Bronchial epithelial cell (primary cell): ENCODE measurements at regions not wholly inside any gene's neighbourhood (a gene's known extent, or its start where the extent isn't known, plus 50 kb on each side); places are given as distances from the start of the nearest gene placed in this dataset.

Source experiments
- DNase-seq: peaks from one replicate; pipeline ENCODE4 v3.0.0-alpha.2; 2010; ENCODE audit warnings: low read depth
- FAIRE-seq: peaks from 2 replicates; lab custom pipeline; 2011; peaks lifted over from hg19 to GRCh38; lab: Jason Lieb, UNC
- H3K27me3 ChIP-seq: 2 replicates; pipeline ENCODE4 v1.5.1; 2011; ENCODE audit warnings: low read length; ENCODE audit not compliant: control insufficient read depth, insufficient read depth
- H3K36me3 ChIP-seq: 2 replicates; pipeline ENCODE4 v1.5.1; 2011; ENCODE audit warnings: low read length; ENCODE audit not compliant: control insufficient read depth, insufficient read depth
- H3K4me3 ChIP-seq: 2 replicates; pipeline ENCODE4 v1.5.1; 2011; ENCODE audit warnings: mild to moderate bottlenecking, low read depth, low read length, control low read depth
- CTCF ChIP-seq: IDR thresholded peaks from 2 replicates; pipeline ENCODE4 v1.5.1; 2011; ENCODE audit warnings: mild to moderate bottlenecking, moderate library complexity, low read length, control low read depth, inconsistent platforms; ENCODE audit not compliant: insufficient read depth, severe bottlenecking

DNA sequence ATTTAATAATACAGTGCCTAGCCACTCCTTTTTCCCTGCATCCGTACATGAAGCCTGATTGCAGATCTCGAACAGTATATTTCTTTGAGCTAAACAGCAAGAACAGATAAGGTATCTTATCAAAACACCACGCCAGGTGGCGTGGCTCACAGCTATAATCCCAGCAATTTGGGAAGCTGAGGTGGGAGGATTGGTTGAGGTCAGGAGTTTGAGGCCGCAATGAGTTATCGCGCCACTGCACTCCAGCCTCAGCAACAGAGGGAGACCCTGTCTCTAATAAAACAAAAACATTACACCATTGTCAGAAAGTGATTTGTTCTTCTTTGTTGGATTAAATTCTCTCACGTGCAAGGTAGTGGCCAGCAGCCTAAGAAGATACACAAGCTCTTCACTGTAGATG lies 291.2 kb upstream of the DMRT1 start:
- TF ChIP-seq CTCF: no peak
- Histone ChIP-seq H3K36me3 (peaks cover 2% of the 10 kb centered on the region), H3K4me3 (no peak overlapping the region), H3K27me3 (no peaks in the 10 kb centered on the region)
- DNase-seq: no peak
- FAIRE-seq: no peak

GRCh38 chr9:551986-552929 lies 289.2 kb upstream of the DMRT1 start:
- TF ChIP-seq CTCF: no peak
- FAIRE-seq (no peak), DNase-seq (peak; percentile 82)
- H3K4me3 ChIP-seq: no peak overlapping the region
- no peaks in the 10 kb centered on the region for H3K27me3 ChIP-seq
- H3K36me3 ChIP-seq: peaks cover 2% of the 10 kb centered on the region

- Histone ChIP-seq H3K36me3 (no peaks in the 10 kb centered on the region), H3K27me3 (no peaks in the 10 kb centered on the region), H3K4me3 (no peak overlapping the region)
- FAIRE-seq: no peak
- peak; percentile 88 for DNase-seq
- TF ChIP-seq CTCF: no peak
These were observed 286.0 kb upstream of the DMRT1 start for GRCh38 chr9:555493-555892.

DNA sequence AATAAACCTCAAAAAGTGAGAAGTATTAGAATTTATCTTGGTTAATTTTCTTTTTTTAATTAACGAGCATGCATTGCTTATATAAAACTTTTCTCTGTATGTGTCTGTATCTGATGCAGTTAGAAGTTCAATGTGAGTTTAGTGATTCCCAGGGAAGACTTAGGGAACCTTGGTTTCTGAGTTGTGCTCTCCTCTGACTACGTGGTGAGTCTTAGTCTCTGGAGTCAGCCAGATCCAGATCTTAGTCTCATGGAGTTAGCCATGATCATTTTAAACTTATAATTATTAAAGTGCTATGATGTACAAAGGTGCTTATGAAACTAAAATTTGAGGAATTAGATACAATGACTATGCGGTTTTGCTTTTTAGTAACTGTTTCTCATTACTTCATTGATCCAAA lies 285.3 kb upstream of the DMRT1 start:
- TF ChIP-seq CTCF: no peak
- H3K27me3 ChIP-seq: no peaks in the 10 kb centered on the region
- no peaks in the 10 kb centered on the region for H3K36me3 ChIP-seq
- H3K4me3 ChIP-seq: no peak overlapping the region
- no peak for FAIRE-seq
- DNase-seq: peak; percentile 66

DNA sequence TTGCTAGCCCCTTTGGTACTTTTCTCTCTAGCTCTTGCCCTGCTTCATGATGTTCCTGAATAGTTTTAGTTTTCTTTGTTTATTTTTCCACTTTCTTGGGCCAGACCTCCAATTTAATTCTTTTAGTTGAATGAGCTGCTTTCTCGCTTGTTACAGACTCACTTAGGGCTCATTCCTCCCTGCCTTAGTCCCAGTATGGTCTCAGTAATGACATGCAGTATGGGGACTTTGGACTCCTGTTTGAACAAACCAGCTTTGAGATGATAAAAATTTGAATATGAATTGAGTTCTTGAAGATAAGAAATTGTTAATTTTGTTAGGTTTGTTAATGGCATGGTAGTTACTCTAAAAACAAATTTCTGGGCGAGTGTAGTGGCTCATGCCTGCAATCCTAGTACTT lies 284.8 kb upstream of the DMRT1 start:
- Histone ChIP-seq H3K4me3 (no peak overlapping the region), H3K36me3 (no peaks in the 10 kb centered on the region), H3K27me3 (no peaks in the 10 kb centered on the region)
- no peak for TF ChIP-seq CTCF
- no peak for FAIRE-seq
- no peak for DNase-seq
